ENCODE measurements at regions not wholly inside any gene's neighbourhood (a gene's known extent, or its start where the extent isn't known, plus 50 kb on each side); places are given as distances from the start of the nearest gene placed in this dataset.

GRCh38 chr3:189117087-189117486 is 54.7 kb upstream of the TPRG1 start:
- no peak for DNase-seq (ENCODE audit: low read depth)

- no peak for DNase-seq (ENCODE audit: low read depth)
Measured at GRCh38 chr3:189118896-189119295, 52.9 kb upstream of the TPRG1 start.

GRCh38 chr3:189119950-189120349 is 51.8 kb upstream of the TPRG1 start:
- no peak for DNase-seq (ENCODE audit: low read depth)

DNA sequence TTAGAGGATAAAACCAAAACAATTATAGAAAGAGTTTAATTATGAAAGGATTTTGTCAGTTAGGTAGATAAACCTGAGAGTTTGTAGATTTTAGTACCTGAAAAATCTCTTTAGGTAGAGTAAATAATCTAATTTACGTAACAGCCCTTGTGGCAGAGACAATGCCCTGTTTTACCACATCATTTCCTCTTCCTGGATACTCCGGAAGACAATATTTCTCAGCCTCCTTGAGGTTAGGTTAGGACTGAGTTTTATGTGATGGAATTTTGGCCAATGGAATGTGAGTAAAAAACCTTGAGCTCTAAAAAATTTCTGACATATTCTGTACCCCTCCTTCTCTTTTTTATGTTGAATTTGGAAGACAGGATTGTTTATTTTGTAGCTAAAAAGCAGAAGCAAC is 50.7 kb upstream of the TPRG1 start:
- DNase-seq (ENCODE audit: low read depth) = no peak
